ENCODE measurements at regions not wholly inside any gene's neighbourhood (a gene's known extent, or its start where the extent isn't known, plus 50 kb on each side); places are given as distances from the start of the nearest gene placed in this dataset.

- no peak for DNase-seq
Measured at GRCh38 chr2:121969766-121970639, 214.6 kb downstream of the TSN start.

DNA sequence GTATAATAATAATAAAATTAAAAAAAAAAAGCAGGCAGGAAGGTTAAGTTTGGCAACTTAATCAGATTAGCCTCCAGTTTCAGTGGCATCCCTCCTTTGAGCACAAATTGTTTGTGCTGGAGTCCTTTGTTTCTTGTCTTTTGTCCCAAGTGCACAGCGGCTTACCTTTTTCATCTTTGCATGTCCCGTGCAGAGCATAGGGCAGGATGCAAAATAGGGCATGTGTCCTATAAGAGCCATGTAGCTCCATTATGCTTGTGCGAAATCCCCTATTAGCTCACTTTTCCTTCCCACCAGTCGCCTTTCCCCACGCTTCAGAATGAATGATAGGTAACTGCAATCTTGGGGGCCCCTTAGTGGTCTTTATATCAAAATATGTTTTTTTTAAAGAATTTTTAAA lies 216.8 kb downstream of the TSN start:
- DNase-seq, result no peak

- peak; percentile 87 for DNase-seq
Measured at GRCh38 chr2:121974897-121975661, 219.6 kb downstream of the TSN start.

- no peak for DNase-seq
Measured at GRCh38 chr2:121976926-121977325, 221.5 kb downstream of the TSN start.

DNA sequence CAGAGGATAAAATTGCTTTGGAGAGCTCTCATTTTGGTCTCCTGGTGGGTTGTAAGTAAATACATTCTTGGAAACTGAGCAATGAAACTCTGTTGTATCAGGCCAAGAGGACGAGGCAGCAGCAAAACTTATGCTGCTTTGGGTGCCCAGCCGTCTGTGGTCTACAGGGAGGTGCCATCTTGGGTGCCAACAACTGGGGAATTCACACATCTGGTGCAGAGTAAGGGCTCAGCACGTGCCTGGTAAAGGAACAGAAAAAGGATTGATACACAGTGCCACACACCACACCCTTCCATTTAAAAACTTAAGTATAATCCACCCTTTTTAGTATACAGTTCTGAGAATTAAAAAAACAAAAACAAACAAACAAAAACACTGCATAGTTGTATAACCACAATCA lies 221.9 kb downstream of the TSN start:
- no peak for DNase-seq

GRCh38 chr2:121992700-121993099 lies 237.2 kb downstream of the TSN start:
- no peak for DNase-seq

GRCh38 chr2:121993682-121994081 lies 238.2 kb downstream of the TSN start:
- no peak for DNase-seq

DNA sequence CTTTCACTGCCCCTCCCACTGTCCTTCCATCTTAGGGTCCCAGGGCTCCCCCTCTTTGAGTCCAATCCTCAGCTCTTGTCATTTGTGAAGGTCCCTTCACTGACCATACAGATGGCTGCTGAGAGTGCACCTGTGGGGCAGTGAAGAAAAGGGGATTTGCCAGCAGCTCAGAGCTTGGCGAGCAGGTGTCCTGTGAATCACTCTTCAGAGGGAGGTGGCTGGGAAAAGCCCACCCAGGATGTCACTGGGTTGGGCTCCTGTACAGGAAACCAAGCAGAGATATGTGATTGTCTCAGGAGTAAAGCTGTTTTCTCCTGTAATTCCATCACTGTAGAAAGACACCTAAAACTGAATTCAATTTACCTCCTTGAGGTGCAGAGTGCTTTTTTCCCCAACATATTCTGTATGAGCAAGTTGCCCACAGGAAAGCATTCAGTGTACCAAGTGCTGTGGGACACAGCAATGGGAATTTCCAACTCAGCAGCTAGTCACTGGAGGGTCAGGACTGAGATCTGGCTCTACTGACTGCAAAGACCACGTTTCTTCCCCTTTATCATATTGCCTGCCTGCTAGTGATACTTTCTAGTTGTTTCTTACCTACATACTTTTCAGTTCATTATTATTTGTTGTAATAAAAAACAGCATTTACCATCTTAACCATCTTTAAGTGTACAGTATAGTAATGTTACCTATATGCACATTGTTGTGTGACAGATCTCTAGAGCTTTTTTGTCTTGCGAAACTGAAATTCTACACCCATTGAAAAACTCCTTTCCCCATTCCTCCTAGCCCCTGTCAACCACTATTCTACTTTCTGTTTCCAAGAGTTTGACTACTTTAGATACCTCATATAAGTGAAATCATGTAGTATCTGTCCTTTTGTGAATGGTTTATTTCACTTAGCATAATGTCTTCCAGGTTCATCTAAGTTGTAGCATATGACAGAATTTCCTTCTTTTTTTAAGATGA lies 239.1 kb downstream of the TSN start:
- peak; percentile 11 to 37 for DNase-seq

DNA sequence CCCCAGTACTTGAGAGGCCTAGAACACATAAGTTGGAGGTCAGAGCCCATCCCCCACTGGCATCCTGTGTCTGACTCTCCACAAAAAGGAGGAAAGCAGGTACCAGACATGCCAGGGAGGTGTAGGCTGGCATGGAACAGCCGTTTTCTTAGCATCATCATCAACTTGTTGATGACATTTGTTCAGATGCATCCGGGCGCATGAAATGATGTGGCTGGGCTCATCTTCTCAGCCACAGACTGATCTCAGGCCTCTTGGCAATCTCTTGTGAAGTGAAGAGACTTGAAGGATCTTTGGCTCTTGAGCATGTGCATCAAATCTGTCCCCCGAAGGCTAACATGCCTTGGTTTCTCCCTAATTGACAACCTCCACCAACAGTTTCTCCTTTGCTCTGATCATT lies 243.3 kb downstream of the TSN start:
- DNase-seq, result no peak

- peak; percentile 53 to 64 for DNase-seq
Measured at GRCh38 chr2:121999264-121999663, 243.8 kb downstream of the TSN start.

DNA sequence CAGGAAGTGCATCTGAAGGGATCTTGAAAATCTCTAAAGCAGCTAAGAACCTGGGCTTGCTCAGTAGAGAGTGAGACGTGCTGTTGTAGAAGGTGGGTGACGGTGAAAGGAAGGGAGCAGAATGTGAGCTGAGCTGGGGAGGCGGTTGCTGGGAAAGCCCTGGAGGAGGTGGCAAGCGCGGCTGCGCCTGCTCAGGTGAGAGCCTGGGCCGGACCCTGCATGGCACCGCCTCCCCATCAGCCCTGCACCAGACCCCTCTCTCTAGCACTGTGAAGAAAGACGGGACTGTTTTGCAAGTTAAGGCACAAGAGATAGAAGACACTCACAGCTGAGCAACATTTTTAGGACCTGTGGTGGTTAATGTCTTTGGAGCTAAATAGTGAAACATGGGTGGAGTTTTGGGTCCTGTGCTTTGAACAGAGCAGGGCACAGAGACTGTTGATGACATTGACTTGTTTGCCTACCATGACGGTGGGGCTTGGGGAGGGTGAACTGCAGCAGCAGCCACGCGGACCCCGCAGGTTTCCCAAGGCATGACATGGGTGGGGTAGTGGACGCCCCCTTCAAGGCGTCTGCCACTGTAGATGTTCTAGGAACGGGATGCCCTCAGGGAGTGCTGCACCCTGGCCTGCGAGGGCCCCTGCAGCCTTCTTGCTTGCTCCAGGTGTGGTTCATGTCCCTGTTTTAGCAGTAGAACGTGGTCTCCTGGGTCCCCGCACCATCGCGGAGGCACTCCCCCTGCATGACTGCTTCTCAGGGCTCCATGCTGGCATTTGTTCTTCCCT lies 245.3 kb downstream of the TSN start:
- no peak for DNase-seq

DNA sequence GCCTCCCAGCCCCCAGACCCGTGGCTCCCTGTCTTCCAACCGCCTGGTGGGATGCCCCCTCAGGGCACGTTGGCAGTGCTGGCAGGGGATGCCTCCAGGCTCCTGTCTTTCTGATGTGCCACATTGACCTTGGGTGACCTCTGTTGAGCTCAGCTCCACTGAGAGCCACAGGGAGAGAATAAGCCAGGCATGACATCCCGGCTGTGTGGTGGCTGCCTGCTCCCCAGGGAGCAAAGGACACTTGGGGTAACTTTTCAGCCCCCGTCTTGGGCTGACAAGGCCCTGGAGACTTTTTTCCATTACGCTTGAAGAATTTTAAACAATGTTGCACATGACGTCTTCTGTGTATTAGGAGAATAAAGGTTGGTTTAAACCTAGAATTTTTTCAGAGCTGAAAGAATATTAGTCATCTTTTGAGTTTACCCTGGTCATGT lies 246.0 kb downstream of the TSN start:
- DNase-seq, result no peak

DNA sequence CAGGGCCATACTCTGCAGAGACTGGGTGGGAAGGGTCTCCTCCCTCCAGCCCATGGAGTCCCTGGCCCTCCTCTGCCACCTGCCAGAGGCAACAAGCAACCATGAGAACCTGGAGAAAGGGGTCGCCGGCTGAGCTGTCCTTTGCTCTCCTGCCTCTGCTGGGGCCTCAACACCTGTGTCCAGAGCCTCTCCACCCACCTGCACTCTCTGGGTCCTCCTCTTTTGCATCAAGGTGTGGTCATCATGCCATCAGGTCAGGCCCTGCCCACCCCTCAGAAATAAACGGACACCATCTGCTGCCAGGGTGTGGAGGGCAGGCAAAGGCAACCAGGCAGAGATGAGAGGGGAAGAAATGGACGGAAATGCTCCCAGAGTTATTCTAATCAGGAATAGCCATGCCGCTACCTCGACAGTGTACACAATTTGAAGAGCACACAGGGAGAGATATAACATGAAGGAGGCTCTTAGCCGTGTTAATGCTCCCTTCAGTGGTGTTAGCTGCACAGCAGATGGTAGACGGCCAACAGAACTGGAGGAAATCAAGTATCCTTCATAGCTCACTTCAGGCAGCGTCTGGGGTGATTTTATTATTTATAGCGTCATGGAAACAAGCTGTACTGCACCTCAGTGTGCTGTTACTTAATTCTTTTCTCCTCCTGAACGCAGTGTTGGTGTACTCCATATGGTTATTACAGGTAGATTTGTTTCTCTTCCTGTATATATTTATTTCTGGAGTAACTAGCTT lies 247.9 kb downstream of the TSN start:
- DNase-seq, result no peak

DNA sequence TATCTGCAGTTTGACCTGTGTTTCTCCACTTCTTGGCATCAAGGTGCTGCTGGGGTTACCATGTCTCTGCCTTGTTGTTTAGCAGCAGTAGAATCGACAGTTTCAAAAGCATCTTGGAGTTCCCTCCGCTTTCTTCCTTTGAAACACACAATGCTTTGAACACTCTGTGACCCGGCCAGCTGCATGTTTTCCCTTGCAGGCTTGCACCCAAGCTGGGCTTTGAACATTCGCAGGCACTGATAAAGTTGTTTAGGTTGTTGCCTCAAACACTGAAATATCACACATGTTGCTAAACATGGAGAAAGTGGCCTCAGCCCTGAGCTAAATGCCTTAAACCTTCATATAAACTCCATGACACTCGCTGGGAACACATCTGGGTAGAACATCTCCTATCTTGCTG lies 251.7 kb downstream of the TSN start:
- no peak for DNase-seq

DNA sequence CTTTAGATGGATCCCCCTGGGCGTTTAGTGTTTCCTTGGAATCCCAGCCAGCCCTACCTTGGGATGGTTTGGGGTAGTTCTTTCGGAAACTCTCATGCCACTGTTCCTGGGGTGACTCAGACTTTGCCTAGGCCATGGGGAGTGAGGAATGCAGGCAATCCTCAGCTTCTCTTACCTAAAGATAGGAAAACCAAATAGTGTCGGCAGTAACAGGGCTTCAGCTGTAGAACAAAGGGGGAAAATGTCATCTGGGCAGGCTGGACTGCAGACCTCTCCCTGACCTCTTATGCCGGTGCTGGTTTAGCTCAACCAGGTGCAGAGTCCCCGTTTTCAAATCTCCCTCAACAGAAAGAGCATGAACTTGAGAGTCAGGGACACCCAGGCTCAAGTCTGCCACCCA lies 252.1 kb downstream of the TSN start:
- DNase-seq, result no peak

- peak; percentile 84 for DNase-seq
Measured at GRCh38 chr2:122009561-122009960, 254.1 kb downstream of the TSN start.

- no peak for DNase-seq
Measured at GRCh38 chr2:122011493-122012270, 256.2 kb downstream of the TSN start.

- no peak for DNase-seq
Measured at GRCh38 chr2:122018736-122019135, 263.3 kb downstream of the TSN start.

- DNase-seq, result peak; percentile 57 to 69
Measured at GRCh38 chr2:122019724-122020123, 264.3 kb downstream of the TSN start.

- no peak for DNase-seq
Measured at GRCh38 chr2:122020377-122020776, 264.9 kb downstream of the TSN start.

- no peak for DNase-seq
Measured at GRCh38 chr2:122021941-122022340, 266.5 kb downstream of the TSN start.
